ENCODE measurements at regions not wholly inside any gene's neighbourhood (a gene's known extent, or its start where the extent isn't known, plus 50 kb on each side); places are given as distances from the start of the nearest gene placed in this dataset.

DNA sequence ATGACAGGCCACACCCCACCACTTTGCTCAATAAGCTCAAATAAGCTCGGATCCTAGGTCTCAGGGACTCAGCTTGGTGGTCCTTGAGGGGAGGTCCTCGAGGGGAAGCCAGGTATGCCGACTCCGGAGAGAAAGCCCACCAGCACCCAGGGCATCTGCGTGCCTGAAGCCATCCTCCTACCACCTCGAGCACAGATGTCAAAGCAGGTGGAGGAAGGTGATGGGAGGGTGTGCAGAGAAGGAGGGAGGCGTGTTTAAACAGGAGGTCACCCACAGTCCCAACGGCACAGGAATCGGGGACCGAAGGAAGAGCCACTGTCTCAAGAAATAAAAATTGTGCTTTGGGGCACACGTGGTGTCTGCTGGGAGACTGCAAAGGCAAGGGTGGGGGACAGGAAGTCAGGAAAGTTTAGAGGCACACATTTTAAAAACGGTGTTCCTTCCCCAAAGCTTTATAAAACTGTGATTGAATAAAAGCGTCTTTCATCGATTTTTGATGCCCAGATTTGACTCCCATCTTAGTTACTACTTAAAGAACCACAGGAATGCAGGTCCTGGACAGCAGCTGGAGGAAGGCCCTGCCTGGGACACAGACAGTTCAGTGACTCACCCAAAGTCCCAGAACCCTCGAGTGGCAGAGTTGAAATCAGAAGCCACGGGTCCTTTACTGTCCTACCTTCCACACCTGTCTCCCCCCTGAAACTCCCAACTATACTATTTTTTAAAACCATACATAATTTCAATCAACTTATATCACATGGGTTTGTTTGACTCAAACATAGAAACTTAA, 221.0 kb upstream of the PDE10A start:
- TF ChIP-seq POLR2AphosphoS5 (IDR thresholded peaks at IDR 0.05; ENCODE audit: borderline replicate concordance, low read depth, low read length) (no peak), EZH2 (IDR thresholded peaks at IDR 0.05) (no peak)

Data from SK-N-MC (cell line).